Psoas muscle (tissue), 7 donors: ENCODE measurements at regions not wholly inside any gene's neighbourhood (a gene's known extent, or its start where the extent isn't known, plus 50 kb on each side); places are given as distances from the start of the nearest gene placed in this dataset.

Source experiments
- ATAC-seq, 4 donors: fragments of 200-7000 bp; cut with Tn5 transposase; one replicate each; pipeline ENCODE4 v1.9.1; 2020; ENCODE audit warnings: moderate library complexity in 3 of 4, mild to moderate bottlenecking in 2 of 4
- DNase-seq, 2 donors: peaks; one replicate each; pipeline ENCODE4 v3.0.0-alpha.2; 2020
- H3K27ac ChIP-seq: fragments of 200-600 bp; one replicate; pipeline ENCODE4 v1.8.0; 2022
- H3K27me3 ChIP-seq, 3 donors: fragments of 200-600 bp in 1 of 3; one replicate each; pipeline versions ENCODE4 v1.6.1 to v1.8.0; 2013 to 2022; ENCODE audit warnings: low read length in 2 of 3, mild to moderate bottlenecking in 2 of 3, moderate library complexity in 1 of 3; ENCODE audit not compliant: insufficient read depth in 3 of 3
- H3K36me3 ChIP-seq, 2 donors: fragments of 200-600 bp in 1 of 2; one replicate each; pipeline versions ENCODE4 v1.6.1 to v1.8.0; 2013 to 2022; ENCODE audit warnings: low read depth in 1 of 2, mild to moderate bottlenecking in 1 of 2, moderate library complexity in 1 of 2; ENCODE audit not compliant: insufficient read depth in 1 of 2
- H3K4me1 ChIP-seq: fragments of 200-600 bp; one replicate; pipeline ENCODE4 v1.8.0; 2022
- H3K4me3 ChIP-seq: fragments of 200-600 bp; one replicate; pipeline ENCODE4 v1.8.0; 2022; ENCODE audit warnings: mild to moderate bottlenecking
- H3K9me3 ChIP-seq: fragments of 200-600 bp; one replicate; pipeline ENCODE4 v1.8.0; 2022
- CTCF ChIP-seq: fragments of 200-600 bp; IDR thresholded peaks from one replicate; pipeline ENCODE4 v1.8.0; 2022; ENCODE audit warnings: antibody characterized with exemption
- WGBS, 3 donors: extraction: QIAGEN DNeasy Blood & Tissue Kit; methylation state at CpG; one replicate each; pipeline versions ENCODE4 v1.1.6 to v1.1.7; 2013; 5-methylcytosine and 5-hydroxymethylcytosine counted together
- intact Hi-C, 2 donors: fragments of 100-400 bp; cut with DNase I; formaldehyde crosslinking; loops; one replicate each; pipeline versions ENCODE4 v1.11.0 to v1.14.2; 2022
- donor health status: healthy with polysubstance abuse.
- donor health status: DM: no; HTN: no; CAD: no; lungs with moderate emphysema.
- donor health status: Bipolar disorder and iron deficiency.
- donor health status: healthy.
- donor health status: DM: yes; HTN: yes; CAD: no.
- donor health status: DM: no; HTN: no; CAD: no.
- donor health status: DM: yes; HTN: yes; CAD: no.

GRCh38 chr5:124280079-124280478 lies 466.4 kb downstream of the ZNF608 start:
- Histone ChIP-seq H3K27ac (no peak overlapping the region), H3K9me3 (no peaks in the 10 kb centered on the region), H3K36me3 (no peaks in the 10 kb centered on the region), H3K27me3 (no peaks in the 10 kb centered on the region), H3K4me1 (no peaks in the 10 kb centered on the region), H3K4me3 (no peak overlapping the region)
- DNase-seq (no peak), ATAC-seq (no peak)
- intact Hi-C loops: no loop called here
- TF ChIP-seq CTCF: no peak
- 86 to 92% (median 88%) methylated on average over 4 of the region's 4 CpGs for WGBS, 3 donors

GRCh38 chr5:124279146-124279876 lies 467.1 kb downstream of the ZNF608 start:
- ATAC-seq (no peak), DNase-seq (no peak)
- Histone ChIP-seq H3K27ac (no peak overlapping the region), H3K4me1 (no peaks in the 10 kb centered on the region), H3K9me3 (no peaks in the 10 kb centered on the region), H3K4me3 (no peak overlapping the region), H3K36me3 (no peaks in the 10 kb centered on the region), H3K27me3 (no peaks in the 10 kb centered on the region)
- intact Hi-C loops: no loop called here
- no peak for TF ChIP-seq CTCF
- 89 to 96% (median 93%) methylated on average over 3 of the region's 3 CpGs for WGBS, 3 donors

GRCh38 chr5:124278636-124279035 lies 467.8 kb downstream of the ZNF608 start:
- H3K4me1 ChIP-seq: no peaks in the 10 kb centered on the region

GRCh38 chr5:124277767-124278545 lies 468.5 kb downstream of the ZNF608 start:
- Histone ChIP-seq H3K4me1 (no peaks in the 10 kb centered on the region), H3K4me3 (no peak overlapping the region), H3K9me3 (no peaks in the 10 kb centered on the region), H3K27me3 (no peaks in the 10 kb centered on the region), H3K27ac (no peak overlapping the region), H3K36me3 (no peaks in the 10 kb centered on the region)
- DNase-seq (no peak), ATAC-seq (no peak)
- WGBS, 3 donors: 64 to 70% (median 66%) methylated on average over 7 of the region's 7 CpGs
- intact Hi-C loops: no loop called here
- TF ChIP-seq CTCF: no peak

More at GRCh38 chr5:124278636-124279035, 467.8 kb downstream of the ZNF608 start:
- H3K4me3 ChIP-seq: no peak overlapping the region
- 86 to 93% (median 90%) methylated on average over 3 of the region's 3 CpGs for WGBS, 3 donors
- H3K27ac ChIP-seq: no peak overlapping the region
- no peaks in the 10 kb centered on the region for H3K36me3 ChIP-seq
- DNase-seq (no peak), ATAC-seq (no peak)
- no peaks in the 10 kb centered on the region for H3K9me3 ChIP-seq
- intact Hi-C loops: no loop called here
- TF ChIP-seq CTCF: no peak
- H3K27me3 ChIP-seq: no peaks in the 10 kb centered on the region
